Endothelial cell of umbilical vein (primary cell): ENCODE measurements at regions not wholly inside any gene's neighbourhood (a gene's known extent, or its start where the extent isn't known, plus 50 kb on each side); places are given as distances from the start of the nearest gene placed in this dataset.

ENCODE experiments used
- BruUV-seq: library from RNA; stranded (reverse); fragments of 400-500 nt; replicated peaks from 2 replicates; lab custom pipeline; 2021; lab: Mats Ljungman, UMichigan
- CTCF ChIA-PET: fragments of 300-600, 350-600 bp; sonication (Branson Sonifier 250); formaldehyde crosslinking; loops from one replicate; lab custom pipeline; 2021; ENCODE audit warnings: antibody characterized with exemption, inconsistent platforms; lab: Charles Lee
- POLR2A ChIA-PET: fragments of 300-600, 350-600 bp; sonication (Branson Sonifier 250); formaldehyde crosslinking; loops from one replicate; lab custom pipeline; 2021; ENCODE audit warnings: antibody characterized with exemption, inconsistent platforms; lab: Charles Lee
- DNase-seq: peaks from one replicate; pipeline ENCODE4 v3.0.0-alpha.2; 2011; ENCODE audit warnings: low read depth, low spot score
- FAIRE-seq: peaks from 2 replicates; lab custom pipeline; 2011; peaks lifted over from hg19 to GRCh38; lab: Jason Lieb, UNC
- H2AFZ ChIP-seq: 2 replicates; pipeline ENCODE4 v1.6.0; 2012; ENCODE audit warnings: low read depth, low read length, control low read depth, inconsistent platforms
- H3K27ac ChIP-seq: 2 replicates; pipeline ENCODE4 v1.5.1; 2011; ENCODE audit warnings: low read depth, mild to moderate bottlenecking, control low read depth, low read length, moderate library complexity; ENCODE audit not compliant: insufficient read depth
- H3K27me3 ChIP-seq, 2 experiments: 2 replicates each; pipeline versions ENCODE4 v1.6.0 to v1.6.1; 2011; ENCODE audit warnings: low read length in 2 of 2, mixed read lengths in 1 of 2; ENCODE audit not compliant: control insufficient read depth in 2 of 2, insufficient read depth in 2 of 2
- H3K36me3 ChIP-seq, 2 experiments: 2 replicates in 1 of 2; 3 replicates in 1 of 2; pipeline ENCODE4 v1.5.1; 2011; ENCODE audit warnings: low read length in 2 of 2, mild to moderate bottlenecking in 1 of 2, moderate library complexity in 1 of 2; ENCODE audit not compliant: control insufficient read depth in 2 of 2, insufficient read depth in 2 of 2; ENCODE audit errors: extremely low read depth in 1 of 2
- H3K4me1 ChIP-seq: 3 replicates; pipeline ENCODE4 v1.5.1; 2011; ENCODE audit warnings: mild to moderate bottlenecking, low read length; ENCODE audit not compliant: control insufficient read depth, insufficient read depth; ENCODE audit errors: extremely low read depth
- H3K4me2 ChIP-seq: 2 replicates; pipeline ENCODE4 v1.6.1; 2011; ENCODE audit warnings: low read length, control low read depth, mixed read lengths; ENCODE audit not compliant: insufficient read depth
- H3K4me3 ChIP-seq, 3 experiments: fragments of 200-600 bp in 1 of 3; sonication (generic), shearing (Covaris generic) in 1 of 3; replicated peaks in 1 of 3; 2 replicates each; pipeline ENCODE4 v1.5.1; 2011 to 2016; ENCODE audit warnings: control low read depth in 3 of 3, low read length in 3 of 3, mild to moderate bottlenecking in 2 of 3, inconsistent platforms in 1 of 3, low read depth in 1 of 3, moderate library complexity in 1 of 3; ENCODE audit not compliant: insufficient read depth in 1 of 3
- H3K79me2 ChIP-seq: 2 replicates; pipeline ENCODE4 v1.6.0; 2012; ENCODE audit warnings: low read length, inconsistent platforms; ENCODE audit not compliant: control insufficient read depth, insufficient read depth
- H3K9ac ChIP-seq: replicated peaks from 2 replicates; pipeline ENCODE3; 2011; ENCODE audit warnings: low read length, control low read depth; ENCODE audit not compliant: insufficient read depth; ENCODE audit errors: extremely low read depth
- H3K9me1 ChIP-seq: replicated peaks from 3 replicates; pipeline ENCODE4 v1.6.0; 2011; ENCODE audit warnings: mild to moderate bottlenecking, low read length; ENCODE audit not compliant: control insufficient read depth, insufficient read depth; ENCODE audit errors: extremely low read depth
- H3K9me3 ChIP-seq: replicated peaks from 2 replicates; pipeline ENCODE4 v1.5.1; 2012; ENCODE audit warnings: low read length, inconsistent platforms; ENCODE audit not compliant: control insufficient read depth, insufficient read depth
- H4K20me1 ChIP-seq: replicated peaks from 2 replicates; pipeline ENCODE3; 2011; ENCODE audit warnings: mild to moderate bottlenecking, low read length; ENCODE audit not compliant: control insufficient read depth, insufficient read depth; ENCODE audit errors: extremely low read depth
- CTCF ChIP-seq, 2 donors: IDR thresholded peaks; 1 replicate in 1 of 2; 2 replicates in 1 of 2; pipeline ENCODE4 v1.5.1; 2011; ENCODE audit warnings: low read length in 2 of 2, mild to moderate bottlenecking in 2 of 2, moderate library complexity in 2 of 2, control low read depth in 1 of 2, inconsistent platforms in 1 of 2, low read depth in 1 of 2; ENCODE audit not compliant: insufficient read depth in 1 of 2; ENCODE audit errors: extremely low read depth in 1 of 2
- EZH2 ChIP-seq: IDR thresholded peaks from 2 replicates; pipeline ENCODE4 v1.6.1; 2012; ENCODE audit warnings: borderline replicate concordance, low read depth, mild to moderate bottlenecking, moderate library complexity, low read length, inconsistent platforms; ENCODE audit not compliant: severe bottlenecking
- FOS ChIP-seq: IDR thresholded peaks from 2 replicates; pipeline ENCODE4 v1.6.1; 2011; ENCODE audit warnings: mild to moderate bottlenecking, low read length, moderate library complexity, borderline replicate concordance; ENCODE audit not compliant: insufficient read depth
- GATA2 ChIP-seq: IDR thresholded peaks from 2 replicates; pipeline ENCODE4 v1.7.0; 2011; ENCODE audit warnings: low read depth, mild to moderate bottlenecking, moderate library complexity, mixed read lengths, low read length; ENCODE audit not compliant: insufficient read length, insufficient read depth
- JUN ChIP-seq: IDR thresholded peaks from 2 replicates; pipeline ENCODE4 v1.6.1; 2011; ENCODE audit warnings: borderline replicate concordance, low read depth; ENCODE audit not compliant: insufficient read length, insufficient read depth
- MAX ChIP-seq: IDR thresholded peaks from 2 replicates; pipeline ENCODE4 v1.6.1; 2011; ENCODE audit not compliant: insufficient read depth, insufficient read length
- MYC ChIP-seq: IDR thresholded peaks from one replicate; pipeline ENCODE4 v1.6.1; 2011; ENCODE audit warnings: mild to moderate bottlenecking, low read depth, low read length
- POLR2A ChIP-seq: IDR thresholded peaks from 2 replicates; pipeline ENCODE4 v1.6.1; 2012; ENCODE audit warnings: low read depth, mild to moderate bottlenecking, control low read depth, low read length
- POLR2AphosphoS5 ChIP-seq: IDR thresholded peaks from 2 replicates; pipeline ENCODE4 v1.6.1; 2012; ENCODE audit warnings: low read depth, mild to moderate bottlenecking, control low read depth, low read length, moderate library complexity; ENCODE audit not compliant: insufficient read depth
- dilution Hi-C: fragments of 300-500 bp; cut with MboI; formaldehyde crosslinking; loops from one replicate; pipeline ENCODE4 v1.15.0; 2019; ENCODE audit warnings: low sequenced_read_pairs; ENCODE audit not compliant: extremely low pct_ligation_motif_present
- intact Hi-C: fragments of 100-400 bp; cut with micrococcal nuclease; formaldehyde crosslinking; loops from one replicate; pipeline ENCODE4 v1.10.0; 2022

GRCh38 chr9:86771941-86772634 lies 175.2 kb downstream of the GAS1 start:
- ChIA-PET CTCF (no interaction called here), POLR2A (no interaction called here)
- no peaks in the 10 kb centered on the region for H3K4me1 ChIP-seq
- TF ChIP-seq POLR2A (no peak), MAX (no peak), JUN (no peak), GATA2 (no peak), CTCF (IDR thresholded peaks at IDR 0.05; ENCODE audit: extremely low read depth in 1 of 2, insufficient read depth in 1 of 2, low read depth in 1 of 2, low read length in 2 of 2) (no peak), EZH2 (no peak), MYC (no peak), FOS (no peak), POLR2AphosphoS5 (no peak)
- dilution Hi-C loops (no loop called here), intact Hi-C loops (no loop called here)
- no peak overlapping the region for H3K4me2 ChIP-seq
- DNase-seq (no peak), FAIRE-seq (no peak)
- H3K36me3 ChIP-seq, result no peaks in the 10 kb centered on the region
- no peaks in the 10 kb centered on the region for H3K27me3 ChIP-seq
- no peak overlapping the region for H2AFZ ChIP-seq
- H3K9ac ChIP-seq, result no peak overlapping the region
- no TSS peak for BruUV-seq
- peaks cover 2% of the 10 kb centered on the region for H3K9me3 ChIP-seq
- no peaks in the 10 kb centered on the region for H3K9me1 ChIP-seq
- H3K27ac ChIP-seq, result no peak overlapping the region
- H4K20me1 ChIP-seq, result no peaks in the 10 kb centered on the region
- H3K79me2 ChIP-seq, result no peaks in the 10 kb centered on the region
- no peak overlapping the region for H3K4me3 ChIP-seq
